LoVo (cell line): ENCODE measurements at regions not wholly inside any gene's neighbourhood (a gene's known extent, or its start where the extent isn't known, plus 50 kb on each side); places are given as distances from the start of the nearest gene placed in this dataset.
A peak's percentile ranks its signal among the peaks of the same experiment; 100 is the strongest.
"Not testable (repeated sequence)": the region's sequence is repeated elsewhere in the genome, so short reads cannot be mapped to it uniquely, and the experiment has no call there.

Experiments used
- DNase-seq: peaks from one replicate; pipeline ENCODE4 v3.0.0-alpha.2; 2016; ENCODE audit warnings: low spot score

DNA sequence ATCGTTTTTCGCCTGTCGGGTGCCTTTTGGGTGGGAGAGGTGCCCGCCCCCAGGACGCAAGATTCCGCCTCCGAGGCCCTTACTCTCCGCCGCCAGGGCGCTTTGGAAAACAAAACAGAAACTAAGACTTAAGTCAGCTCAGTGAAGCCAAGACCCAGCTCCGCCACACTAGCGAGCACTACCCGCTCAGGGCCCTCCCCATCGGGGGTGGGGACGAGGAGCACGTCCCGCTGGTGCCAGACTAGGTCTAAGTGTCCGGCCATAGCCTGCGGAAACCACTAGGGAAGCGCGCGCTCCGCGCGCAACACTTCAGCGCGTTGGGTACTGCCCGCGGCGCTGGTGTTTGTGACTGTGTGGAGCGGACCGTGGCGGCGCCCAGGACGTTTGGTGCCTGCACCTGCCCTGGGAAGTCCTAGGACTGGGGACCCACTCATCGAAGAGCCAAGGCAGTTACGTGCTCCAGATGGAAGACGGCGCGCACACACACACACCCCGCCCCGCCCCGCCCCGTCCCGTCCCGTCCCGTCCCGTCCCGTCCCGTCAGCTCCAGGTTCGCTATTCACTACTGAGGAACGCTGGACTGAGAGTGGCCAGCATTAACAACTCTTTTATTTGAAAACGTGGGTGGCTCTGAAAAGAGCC is 57.6 kb upstream of the BOLA1 start:
- not testable (repeated sequence) for DNase-seq

DNA sequence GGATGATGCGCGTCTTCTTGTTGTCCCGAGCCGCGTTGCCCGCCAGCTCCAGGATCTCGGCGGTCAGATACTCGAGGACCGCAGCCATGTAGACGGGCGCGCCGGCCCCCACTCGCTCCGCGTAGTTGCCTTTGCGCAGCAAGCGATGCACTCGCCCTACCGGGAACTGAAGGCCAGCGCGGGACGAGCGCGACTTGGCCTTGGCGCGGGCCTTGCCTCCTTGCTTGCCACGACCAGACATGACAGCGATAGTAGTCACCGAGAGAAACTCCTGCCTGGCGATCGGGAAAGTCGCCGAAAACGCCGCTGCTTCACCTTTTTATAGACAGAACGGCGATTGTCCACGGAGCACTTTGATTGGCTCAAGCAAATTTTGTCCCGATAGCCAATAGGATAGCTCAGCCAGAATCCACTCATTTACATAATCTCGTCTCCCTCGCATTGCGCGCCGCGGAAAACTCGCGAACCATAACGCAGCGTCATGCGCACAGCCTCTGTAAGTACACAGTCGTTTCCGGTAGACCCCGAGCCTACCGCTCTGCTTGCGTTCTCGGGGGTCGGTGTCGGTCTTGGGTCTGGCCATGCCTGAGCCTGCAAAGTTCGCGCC is 56.8 kb upstream of the BOLA1 start:
- not testable (repeated sequence) for DNase-seq

DNA sequence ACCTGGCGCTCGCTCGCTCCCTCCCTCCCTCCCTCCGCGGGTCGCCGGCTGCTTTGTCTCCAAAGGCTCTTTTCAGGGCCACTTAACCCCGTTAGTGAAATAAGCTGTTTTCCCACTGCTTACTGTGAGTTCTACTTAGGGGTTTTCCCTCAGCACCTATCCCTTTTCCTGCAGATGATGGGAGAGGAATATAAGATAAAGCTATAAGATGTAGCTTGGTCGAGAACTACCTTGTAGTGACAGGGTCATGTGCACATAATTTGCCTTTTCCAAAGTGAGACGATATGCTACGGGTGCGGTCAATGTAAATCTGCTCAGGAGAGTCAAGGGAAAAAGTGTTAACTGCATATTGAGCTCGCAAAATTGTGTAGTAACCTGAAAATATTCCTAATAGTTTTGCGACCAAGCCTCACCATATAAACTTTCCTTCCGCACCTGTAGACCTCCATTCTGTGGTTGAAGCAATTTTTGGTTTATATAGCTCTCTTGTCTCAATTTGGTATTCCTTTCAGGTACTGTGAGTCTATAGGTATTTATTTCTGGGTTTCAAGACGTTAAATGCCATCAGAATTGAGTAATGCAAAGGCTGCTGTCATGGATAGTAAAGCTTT is 55.8 kb upstream of the BOLA1 start:
- no peak for DNase-seq

DNA sequence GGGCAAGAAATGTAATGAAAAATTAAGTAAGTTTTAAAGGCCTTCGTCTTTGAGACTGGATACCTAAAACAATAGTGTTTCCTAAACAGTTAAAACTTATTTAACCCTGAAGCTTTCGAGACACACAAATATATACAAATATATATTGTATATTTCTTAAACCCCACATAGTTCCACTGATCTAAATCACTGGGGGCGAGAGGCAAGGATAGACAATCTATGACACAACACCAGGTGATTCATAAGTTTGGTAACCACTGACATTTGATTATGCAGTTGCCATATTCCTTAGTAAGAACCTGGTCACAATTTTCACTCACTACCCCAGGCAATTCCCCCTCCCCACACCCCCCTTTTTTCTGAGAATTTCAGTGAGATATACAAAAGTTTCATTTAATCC is 55.3 kb upstream of the BOLA1 start:
- DNase-seq, result peak; percentile 60

DNA sequence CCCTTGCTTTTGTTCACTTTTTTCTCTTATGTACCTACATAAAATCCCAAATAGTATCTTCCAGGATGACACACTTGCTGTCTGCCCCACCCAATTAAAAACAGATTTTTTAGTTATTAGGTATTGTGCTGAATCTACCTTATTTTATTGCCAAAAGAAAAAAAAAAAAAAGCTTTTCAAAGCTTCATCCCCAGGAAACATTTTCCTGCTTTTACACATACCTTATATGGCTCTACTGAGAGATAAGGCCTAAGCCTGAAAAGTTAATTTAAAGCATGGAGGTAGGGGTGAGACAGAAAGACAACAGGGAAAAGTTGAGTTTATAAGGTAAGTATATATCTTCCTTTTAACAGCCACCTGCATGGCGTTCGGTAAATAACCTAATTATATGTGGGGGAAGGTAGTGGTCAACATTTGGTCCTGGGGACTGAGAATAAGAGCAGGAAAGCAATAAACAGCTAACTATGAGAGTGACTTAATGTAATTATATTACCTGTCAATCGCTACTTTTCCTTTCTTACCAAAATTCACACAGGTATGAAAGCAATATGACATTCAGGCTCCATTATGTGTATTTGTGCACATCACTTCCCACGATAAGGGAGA is 54.6 kb upstream of the BOLA1 start:
- DNase-seq, result no peak

DNA sequence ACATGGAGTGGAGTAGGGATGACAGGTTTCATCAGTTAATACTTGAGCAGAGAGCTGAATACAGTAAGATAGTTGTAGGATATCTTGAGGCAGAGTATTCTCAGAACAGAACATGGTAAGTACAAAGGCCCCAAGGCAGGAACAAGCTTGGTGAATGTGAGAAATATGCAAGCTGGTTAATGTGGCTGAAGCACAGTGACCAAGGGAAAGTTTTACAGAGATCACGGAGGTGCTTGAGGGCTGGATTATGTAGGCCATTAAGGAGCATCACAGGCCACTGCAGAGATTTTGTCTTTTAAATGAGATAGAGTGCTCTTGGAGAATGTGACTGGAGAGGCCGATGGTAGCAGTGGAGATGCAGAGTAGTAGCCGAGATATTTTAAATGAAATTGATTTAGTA is 54.0 kb upstream of the BOLA1 start:
- no peak for DNase-seq

DNA sequence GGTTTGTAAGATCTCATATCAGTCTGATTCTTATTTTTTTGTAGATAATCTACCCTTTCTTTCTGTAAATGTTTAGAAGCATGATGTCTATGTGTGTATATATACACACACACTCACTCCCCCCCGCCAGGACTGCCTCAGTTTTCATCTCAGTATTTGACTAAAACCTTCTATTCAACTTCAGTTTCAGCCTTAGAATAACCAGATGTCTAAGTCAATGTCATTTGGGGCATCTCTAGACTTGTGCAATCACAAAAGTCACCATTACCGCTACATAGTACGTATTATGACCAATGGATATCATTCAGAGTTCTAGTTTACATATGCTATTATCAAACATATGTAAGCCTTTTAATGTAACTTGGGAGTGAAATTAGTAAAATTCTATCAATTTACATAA is 53.3 kb upstream of the BOLA1 start:
- DNase-seq, result no peak

DNA sequence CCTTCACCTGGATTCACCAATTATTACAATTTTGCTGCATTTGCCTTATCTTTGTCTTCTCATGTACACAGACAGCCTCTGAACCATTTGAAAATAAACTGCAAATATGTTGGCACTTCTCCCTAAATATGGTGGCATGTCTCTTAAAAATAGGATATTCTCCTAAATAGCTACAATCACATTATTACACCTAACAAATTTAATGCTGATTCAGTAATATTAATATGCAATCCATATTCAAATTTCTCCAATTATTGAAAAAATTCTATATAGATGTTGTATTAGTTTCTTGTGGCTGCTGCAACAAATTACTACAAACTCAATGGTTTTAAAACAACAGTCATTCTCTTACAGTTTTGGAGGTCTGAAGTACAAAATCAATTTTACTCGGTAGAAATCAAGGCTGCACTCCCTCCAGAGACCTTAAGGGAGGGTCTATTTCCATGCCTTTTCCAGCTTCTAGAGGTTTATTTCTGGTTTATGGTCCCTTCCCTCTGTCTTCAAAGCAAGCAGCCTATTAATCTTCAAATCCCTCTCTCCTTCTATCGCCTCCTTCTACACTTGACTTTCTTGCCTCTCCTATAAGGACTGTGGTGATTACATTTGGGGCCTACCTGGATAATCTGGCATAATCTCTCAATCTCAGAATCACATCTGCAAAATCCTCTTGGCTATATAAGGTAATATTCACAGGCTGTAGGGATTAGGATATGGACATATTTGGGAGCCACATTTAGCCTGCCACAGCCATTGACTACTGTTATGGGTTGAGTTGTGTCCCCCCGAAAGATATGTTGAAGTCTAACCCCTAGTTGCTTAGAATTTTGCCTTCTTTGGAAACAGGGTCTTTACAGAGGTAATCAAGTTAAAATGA is 52.5 kb upstream of the BOLA1 start:
- no peak for DNase-seq

DNA sequence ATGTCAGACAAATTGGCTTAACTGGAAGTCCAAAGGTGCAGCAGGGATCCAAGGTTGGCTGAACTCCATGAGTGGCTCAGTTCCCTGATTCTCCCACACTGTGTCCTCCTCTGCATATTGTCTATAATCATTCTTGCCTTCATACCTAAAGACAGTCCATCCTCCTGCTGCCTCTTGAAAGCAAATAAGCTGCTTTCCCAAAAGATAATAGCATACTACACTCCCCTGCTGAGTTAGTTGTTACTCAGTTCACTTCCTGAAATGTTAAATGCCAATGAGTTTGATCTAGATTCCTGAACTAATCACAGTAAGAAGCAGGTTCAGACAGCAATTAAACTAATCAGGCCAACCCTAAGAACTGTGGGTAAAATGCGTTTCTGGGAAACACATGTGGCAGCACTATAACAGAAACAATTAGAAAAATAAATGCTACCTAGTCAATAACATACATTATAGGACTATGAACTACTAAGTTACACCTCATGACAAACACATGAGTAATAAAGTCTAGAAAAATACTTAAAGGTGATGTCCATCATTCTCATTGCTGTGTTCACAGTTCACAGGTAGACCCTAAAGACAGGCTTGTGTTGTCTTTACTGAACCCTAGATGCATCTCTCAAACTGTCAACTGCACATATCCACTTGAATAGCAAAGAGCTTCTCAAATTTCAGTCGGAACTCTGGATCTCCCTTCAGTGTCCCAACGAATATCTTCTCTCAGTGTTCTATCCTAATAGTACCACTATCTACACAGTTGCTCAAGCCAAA is 50.8 kb upstream of the BOLA1 start:
- no peak for DNase-seq

DNA sequence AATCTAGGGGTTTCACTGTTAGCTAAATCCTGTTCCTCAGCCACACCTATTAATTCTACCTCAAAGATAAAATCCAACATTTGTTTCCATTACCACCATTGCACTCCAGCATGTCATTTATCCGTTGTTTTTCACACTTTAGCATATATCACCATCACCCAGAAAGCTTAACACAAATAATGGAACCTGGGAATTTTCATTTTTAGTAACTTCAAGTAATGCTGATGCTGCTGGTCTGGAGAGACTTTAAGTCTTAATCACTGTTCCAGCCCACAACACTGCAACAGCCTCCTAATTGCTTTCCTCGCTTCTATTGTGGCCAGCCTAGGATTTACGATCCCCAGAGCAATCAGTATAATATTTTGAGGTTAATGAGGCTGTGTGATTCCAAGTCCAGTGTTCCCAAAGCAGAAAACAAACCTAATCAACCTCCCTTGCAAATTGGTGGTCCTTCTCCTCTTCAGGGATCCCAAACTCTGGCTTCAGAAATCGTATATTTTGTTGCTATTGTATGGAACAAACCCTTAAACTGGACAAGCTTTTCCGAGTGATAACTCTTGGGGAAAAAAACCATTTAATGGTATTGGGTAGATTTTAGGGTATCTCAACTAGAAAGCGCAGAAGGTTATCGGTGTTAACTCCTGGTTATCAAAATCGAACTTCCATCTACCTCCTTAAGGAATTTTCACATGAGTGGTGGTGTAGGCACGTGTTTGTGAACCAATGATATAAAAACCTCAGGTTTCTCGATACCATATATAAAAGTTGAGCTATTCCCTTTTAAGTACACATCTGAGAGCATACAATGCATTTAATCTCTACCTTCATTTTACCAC is 50.0 kb upstream of the BOLA1 start:
- no peak for DNase-seq
